ENCODE measurements at regions not wholly inside any gene's neighbourhood (a gene's known extent, or its start where the extent isn't known, plus 50 kb on each side); places are given as distances from the start of the nearest gene placed in this dataset.

DNA sequence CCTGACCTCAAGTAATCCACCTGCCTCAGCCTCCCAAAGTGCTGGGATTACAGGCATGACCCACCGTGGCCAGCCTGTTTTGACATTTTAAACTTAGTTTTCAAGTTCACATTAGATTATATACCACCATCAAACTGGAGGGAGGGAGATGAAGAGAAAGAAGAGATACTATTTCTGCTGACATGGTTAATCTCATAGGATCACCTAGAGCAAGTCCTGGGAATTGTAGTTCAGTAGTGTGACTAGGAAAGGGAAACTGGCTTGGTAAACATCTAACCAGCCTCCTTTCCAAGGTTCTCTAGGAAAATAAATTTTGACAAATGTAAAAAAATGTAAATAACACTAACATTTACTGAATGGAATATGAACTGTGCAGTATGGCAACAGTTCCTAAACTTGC, 120.5 kb upstream of the ASCC3 start:
- TF ChIP-seq ZNF16 (tag by site-specific recombination; IDR thresholded peaks at IDR 0.05; ENCODE audit: low read depth): no peak
- TF ChIP-seq ZNF521 (tag by site-specific recombination; IDR thresholded peaks at IDR 0.05): no peak
- TF ChIP-seq ZNF791 (tag by site-specific recombination; IDR thresholded peaks at IDR 0.05): no peak
- TF ChIP-seq, protein P1, sequence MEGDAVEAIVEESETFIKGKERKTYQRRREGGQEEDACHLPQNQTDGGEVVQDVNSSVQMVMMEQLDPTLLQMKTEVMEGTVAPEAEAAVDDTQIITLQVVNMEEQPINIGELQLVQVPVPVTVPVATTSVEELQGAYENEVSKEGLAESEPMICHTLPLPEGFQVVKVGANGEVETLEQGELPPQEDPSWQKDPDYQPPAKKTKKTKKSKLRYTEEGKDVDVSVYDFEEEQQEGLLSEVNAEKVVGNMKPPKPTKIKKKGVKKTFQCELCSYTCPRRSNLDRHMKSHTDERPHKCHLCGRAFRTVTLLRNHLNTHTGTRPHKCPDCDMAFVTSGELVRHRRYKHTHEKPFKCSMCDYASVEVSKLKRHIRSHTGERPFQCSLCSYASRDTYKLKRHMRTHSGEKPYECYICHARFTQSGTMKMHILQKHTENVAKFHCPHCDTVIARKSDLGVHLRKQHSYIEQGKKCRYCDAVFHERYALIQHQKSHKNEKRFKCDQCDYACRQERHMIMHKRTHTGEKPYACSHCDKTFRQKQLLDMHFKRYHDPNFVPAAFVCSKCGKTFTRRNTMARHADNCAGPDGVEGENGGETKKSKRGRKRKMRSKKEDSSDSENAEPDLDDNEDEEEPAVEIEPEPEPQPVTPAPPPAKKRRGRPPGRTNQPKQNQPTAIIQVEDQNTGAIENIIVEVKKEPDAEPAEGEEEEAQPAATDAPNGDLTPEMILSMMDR (tag by site-specific recombination; IDR thresholded peaks at IDR 0.05): no peak
- no peak for TF ChIP-seq YY1 (tag by site-specific recombination; IDR thresholded peaks at IDR 0.05)
- no peak for TF ChIP-seq ZNF707 (tag by site-specific recombination; IDR thresholded peaks at IDR 0.05)
- TF ChIP-seq ZNF274 (IDR thresholded peaks at IDR 0.05; ENCODE audit: low read length): no peak
- TF ChIP-seq ZNF274 (tag by site-specific recombination; IDR thresholded peaks at IDR 0.05; ENCODE audit: borderline replicate concordance): no peak
- TF ChIP-seq ZXDB (tag by site-specific recombination; IDR thresholded peaks at IDR 0.05): no peak
- TF ChIP-seq SP2 (tag by site-specific recombination; IDR thresholded peaks at IDR 0.05): no peak
